HUES6 (cell line): ENCODE measurements at regions not wholly inside any gene's neighbourhood (a gene's known extent, or its start where the extent isn't known, plus 50 kb on each side); places are given as distances from the start of the nearest gene placed in this dataset.

Source experiments
- H3K27ac ChIP-seq: 2 replicates; pipeline ENCODE4 v1.7.0; 2013; ENCODE audit warnings: low read depth, mild to moderate bottlenecking, low read length, inconsistent platforms
- H3K27me3 ChIP-seq: 2 replicates; pipeline ENCODE4 v1.6.1; 2013; ENCODE audit warnings: low read length; ENCODE audit not compliant: control insufficient read depth, insufficient read depth
- H3K36me3 ChIP-seq: 2 replicates; pipeline ENCODE4 v1.6.1; 2013; ENCODE audit warnings: low read length; ENCODE audit not compliant: control insufficient read depth, insufficient read depth
- H3K4me1 ChIP-seq: 2 replicates; pipeline ENCODE4 v1.6.1; 2013; ENCODE audit warnings: low read length; ENCODE audit not compliant: control insufficient read depth, insufficient read depth
- H3K4me3 ChIP-seq: 2 replicates; pipeline ENCODE4 v1.5.1; 2013; ENCODE audit warnings: low read depth, low read length
- H3K9ac ChIP-seq: one replicate; pipeline ENCODE4 v1.6.1; 2013; ENCODE audit warnings: mild to moderate bottlenecking, low read length
- H3K9me3 ChIP-seq: 2 replicates; pipeline ENCODE4 v1.6.1; 2013; ENCODE audit warnings: low read depth, low read length; ENCODE audit not compliant: control insufficient read depth, insufficient read depth

DNA sequence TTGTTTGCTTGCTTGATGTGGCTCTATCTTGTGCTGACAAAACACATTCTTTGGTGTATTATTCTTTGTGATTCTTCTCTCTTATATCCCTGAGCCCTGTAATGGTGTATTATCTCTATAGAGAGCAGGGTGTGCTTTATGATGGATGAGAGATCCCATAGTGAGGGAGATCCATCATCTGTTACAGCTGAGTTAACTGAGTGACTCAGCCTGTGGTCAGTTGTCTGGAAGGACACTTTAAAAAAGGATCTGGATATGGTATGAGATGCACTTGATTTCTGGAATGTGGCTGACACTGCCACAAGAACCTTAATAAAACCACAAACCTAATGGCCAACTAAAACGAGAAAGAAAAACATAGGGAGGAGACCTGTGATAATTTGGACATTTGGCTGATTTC is 461.4 kb upstream of the SYT1 start:
- no peaks in the 10 kb centered on the region for H3K36me3 ChIP-seq
- no peaks in the 10 kb centered on the region for H3K9me3 ChIP-seq
- H3K27me3 ChIP-seq: no peaks in the 10 kb centered on the region
- H3K4me3 ChIP-seq: no peak overlapping the region
- H3K4me1 ChIP-seq: peaks cover 31% of the 10 kb centered on the region
- H3K9ac ChIP-seq: no peak overlapping the region
- H3K27ac ChIP-seq: no peak overlapping the region

DNA sequence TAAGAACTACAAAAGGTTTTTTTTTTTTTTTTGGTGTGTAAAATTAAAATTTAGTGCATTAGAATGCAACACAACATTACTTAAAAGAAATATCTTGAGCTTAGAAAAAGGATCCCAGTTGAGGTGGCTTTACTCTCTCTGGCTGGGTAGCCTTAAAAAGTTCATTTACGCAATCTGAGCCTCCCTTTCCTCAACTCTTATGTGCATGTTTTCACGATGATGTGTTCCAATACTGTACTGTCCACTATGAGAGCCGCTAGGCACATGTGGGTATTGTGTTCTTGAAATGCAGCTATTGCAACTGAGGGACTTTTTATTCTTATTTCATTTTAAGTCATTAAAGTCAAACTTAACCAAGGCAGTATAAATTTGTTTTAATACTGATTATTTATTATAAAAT is 460.9 kb upstream of the SYT1 start:
- Histone ChIP-seq H3K27ac (no peak overlapping the region), H3K9ac (no peak overlapping the region), H3K4me1 (peaks cover 31% of the 10 kb centered on the region), H3K4me3 (no peak overlapping the region), H3K27me3 (no peaks in the 10 kb centered on the region), H3K9me3 (no peaks in the 10 kb centered on the region), H3K36me3 (no peaks in the 10 kb centered on the region)

DNA sequence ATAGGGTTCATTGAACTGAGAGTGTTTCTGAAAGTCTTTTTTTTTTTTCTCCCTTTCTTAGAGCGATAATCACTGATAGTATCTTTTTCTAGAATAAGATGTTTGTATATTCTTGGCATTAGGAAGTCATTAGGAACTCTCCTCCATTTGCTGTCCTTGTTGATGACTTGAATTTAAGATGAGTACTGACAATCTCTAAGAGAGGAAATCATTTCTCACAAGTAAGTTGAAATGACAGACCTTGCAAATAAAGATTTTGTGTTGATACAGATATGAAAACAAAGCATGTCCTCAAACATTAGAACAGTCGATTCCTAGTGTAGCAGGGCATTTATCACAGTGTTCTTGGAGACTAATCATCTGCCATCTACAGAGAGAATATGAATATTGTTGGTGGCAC is 458.4 kb upstream of the SYT1 start:
- Histone ChIP-seq H3K36me3 (no peaks in the 10 kb centered on the region), H3K4me1 (peaks cover 31% of the 10 kb centered on the region), H3K9me3 (no peaks in the 10 kb centered on the region), H3K27me3 (no peaks in the 10 kb centered on the region), H3K27ac (0 out of 2 replicates have a peak overlapping the region, but pooled peaks have one; percentile 54), H3K9ac (no peak overlapping the region), H3K4me3 (no peak overlapping the region)

DNA sequence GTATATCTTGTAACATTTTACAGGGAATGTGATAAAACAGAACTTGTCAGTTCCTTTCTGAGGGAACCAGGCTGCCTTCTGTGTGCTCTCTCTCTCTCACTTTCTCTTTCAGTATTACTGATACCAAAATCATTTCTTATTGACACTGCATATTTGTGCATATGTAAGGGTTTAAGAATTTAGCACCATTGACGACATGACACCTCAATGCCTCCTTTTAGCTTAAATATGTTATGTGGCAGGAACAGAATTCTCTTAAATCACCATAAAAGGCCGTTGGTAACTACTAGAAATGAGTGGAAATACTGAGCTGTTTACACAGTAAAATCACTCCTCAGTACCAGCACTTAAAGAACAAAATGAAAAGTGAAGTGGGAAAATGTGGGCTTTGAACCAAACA is 457.7 kb upstream of the SYT1 start:
- Histone ChIP-seq H3K36me3 (no peaks in the 10 kb centered on the region), H3K4me3 (no peak overlapping the region), H3K27me3 (no peaks in the 10 kb centered on the region), H3K4me1 (peaks cover 31% of the 10 kb centered on the region), H3K9ac (no peak overlapping the region), H3K9me3 (no peaks in the 10 kb centered on the region), H3K27ac (no peak overlapping the region)

DNA sequence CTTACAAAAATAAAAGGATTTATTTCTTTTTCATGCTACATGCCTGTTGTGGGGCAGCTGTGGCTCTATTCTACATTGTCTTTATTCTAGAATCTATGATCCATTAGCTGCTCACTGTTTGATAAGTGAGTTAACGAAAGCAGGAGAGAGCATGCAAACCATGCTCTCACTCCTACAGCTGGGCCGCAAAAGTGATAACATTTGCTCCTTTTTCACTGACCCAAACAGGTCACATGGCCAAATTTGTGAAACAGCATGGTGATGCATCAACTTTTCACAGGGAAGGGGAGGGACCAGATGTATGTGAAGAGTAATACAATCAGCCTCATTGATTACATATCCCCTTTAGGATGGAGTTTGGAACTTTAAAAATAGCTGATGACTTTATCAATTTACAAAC is 456.9 kb upstream of the SYT1 start:
- H3K9ac ChIP-seq: no peak overlapping the region
- H3K9me3 ChIP-seq: no peaks in the 10 kb centered on the region
- H3K36me3 ChIP-seq: no peaks in the 10 kb centered on the region
- peaks cover 26% of the 10 kb centered on the region for H3K4me1 ChIP-seq
- H3K27me3 ChIP-seq: no peaks in the 10 kb centered on the region
- H3K27ac ChIP-seq: no peak overlapping the region
- no peak overlapping the region for H3K4me3 ChIP-seq

DNA sequence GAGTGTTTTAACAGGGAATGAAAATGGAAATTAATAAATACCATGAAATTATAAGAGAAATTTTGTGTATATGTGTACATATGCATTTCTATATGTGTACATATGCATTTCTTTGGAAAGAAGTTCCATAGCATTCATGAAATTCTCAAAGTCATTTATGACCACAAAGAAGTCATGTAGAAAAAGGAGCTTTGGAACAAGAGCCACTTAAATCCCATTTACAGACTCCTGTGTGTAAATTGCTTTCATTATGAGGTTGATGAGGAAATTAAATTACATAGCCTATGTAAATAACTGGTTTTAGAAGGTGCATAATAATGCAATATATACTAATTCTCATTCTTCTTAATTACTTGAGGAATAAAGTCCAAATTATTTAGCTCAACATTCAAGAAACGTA is 450.5 kb upstream of the SYT1 start:
- no peaks in the 10 kb centered on the region for H3K36me3 ChIP-seq
- no peaks in the 10 kb centered on the region for H3K27me3 ChIP-seq
- no peak overlapping the region for H3K9ac ChIP-seq
- no peak overlapping the region for H3K27ac ChIP-seq
- H3K4me3 ChIP-seq: no peak overlapping the region
- H3K9me3 ChIP-seq: no peaks in the 10 kb centered on the region
- H3K4me1 ChIP-seq: no peaks in the 10 kb centered on the region

DNA sequence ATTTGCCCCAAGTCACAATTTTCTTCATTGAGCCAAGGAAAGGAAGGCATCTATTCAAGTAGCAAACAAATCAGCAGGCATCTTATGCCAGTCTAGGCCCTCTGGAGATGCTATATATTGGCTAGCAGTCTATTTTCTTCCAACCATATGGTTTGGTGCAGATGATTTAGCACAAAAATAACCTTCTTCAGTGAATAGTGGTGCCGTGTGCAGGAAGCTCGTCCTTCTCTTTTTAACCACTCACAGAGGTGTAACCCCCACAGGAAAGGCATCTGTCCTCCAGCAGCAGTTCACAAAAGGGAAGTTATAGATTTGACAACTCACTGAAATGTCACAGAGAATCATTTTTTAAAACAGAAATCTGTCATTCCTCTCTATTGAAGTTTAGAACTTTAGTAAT is 445.7 kb upstream of the SYT1 start:
- Histone ChIP-seq H3K36me3 (no peaks in the 10 kb centered on the region), H3K9ac (no peak overlapping the region), H3K27me3 (no peaks in the 10 kb centered on the region), H3K4me1 (no peaks in the 10 kb centered on the region), H3K27ac (no peak overlapping the region), H3K4me3 (no peak overlapping the region), H3K9me3 (no peaks in the 10 kb centered on the region)

DNA sequence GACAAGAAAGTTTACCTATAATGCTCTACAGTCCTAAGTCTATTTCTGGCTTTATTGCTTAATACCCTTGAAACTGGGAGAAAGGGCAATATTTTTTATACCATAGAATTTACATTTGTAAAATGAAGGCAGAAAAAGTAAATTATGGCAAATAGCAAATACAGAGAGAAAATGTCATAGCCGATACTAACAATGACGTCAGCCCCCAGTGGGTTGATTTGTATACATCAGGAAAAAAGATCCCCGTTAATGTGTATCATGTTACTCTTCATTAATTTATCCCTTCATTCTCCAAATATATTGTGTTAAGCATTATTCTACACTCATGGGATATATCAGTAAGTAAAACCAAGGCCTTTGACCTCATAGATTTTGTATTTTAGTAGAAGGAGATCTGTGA is 445.1 kb upstream of the SYT1 start:
- H3K36me3 ChIP-seq: no peaks in the 10 kb centered on the region
- H3K9ac ChIP-seq: no peak overlapping the region
- no peaks in the 10 kb centered on the region for H3K9me3 ChIP-seq
- H3K27me3 ChIP-seq: no peaks in the 10 kb centered on the region
- no peak overlapping the region for H3K27ac ChIP-seq
- no peaks in the 10 kb centered on the region for H3K4me1 ChIP-seq
- H3K4me3 ChIP-seq: no peak overlapping the region

DNA sequence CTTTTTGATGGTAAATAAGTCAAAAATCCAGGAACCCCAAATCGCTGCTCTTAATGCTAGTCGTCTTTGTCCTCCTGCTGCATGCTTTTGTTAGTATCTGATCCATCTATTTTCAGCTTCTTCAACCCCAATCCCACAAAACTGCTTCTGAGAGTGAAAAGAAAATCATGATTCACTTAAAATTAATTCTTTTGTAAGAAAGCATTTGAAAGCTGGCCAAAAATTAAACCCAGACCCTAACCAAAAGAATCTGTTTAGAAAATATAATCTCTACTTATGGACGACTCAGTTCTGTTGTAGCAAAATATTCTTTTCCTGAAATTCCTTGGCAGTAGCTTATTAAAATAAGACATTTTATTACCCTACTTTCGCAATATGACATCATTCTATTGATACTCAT is 443.6 kb upstream of the SYT1 start:
- Histone ChIP-seq H3K4me3 (no peak overlapping the region), H3K9me3 (no peaks in the 10 kb centered on the region), H3K27ac (no peak overlapping the region), H3K4me1 (no peaks in the 10 kb centered on the region), H3K27me3 (no peaks in the 10 kb centered on the region), H3K36me3 (no peaks in the 10 kb centered on the region), H3K9ac (no peak overlapping the region)

DNA sequence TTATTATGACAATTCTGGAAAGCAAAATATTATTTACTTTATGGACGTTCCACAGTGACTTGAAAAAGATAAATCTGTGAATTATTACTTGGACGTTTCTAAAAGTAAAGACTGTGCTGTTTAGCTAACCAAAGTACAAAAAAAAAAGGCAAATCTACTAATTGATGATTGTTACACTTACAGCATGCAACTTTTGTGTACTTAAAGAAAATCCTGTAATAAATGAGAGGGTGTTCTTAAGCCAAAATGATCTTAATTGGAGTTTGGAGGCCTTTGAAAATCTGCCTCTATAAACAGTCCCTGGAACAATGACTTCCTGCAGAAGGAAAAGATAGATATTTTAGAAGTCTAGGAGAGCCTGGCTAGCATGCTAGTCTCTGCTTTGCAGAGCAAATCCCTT is 434.0 kb upstream of the SYT1 start:
- no peak overlapping the region for H3K9ac ChIP-seq
- H3K9me3 ChIP-seq: no peaks in the 10 kb centered on the region
- H3K27ac ChIP-seq: no peak overlapping the region

DNA sequence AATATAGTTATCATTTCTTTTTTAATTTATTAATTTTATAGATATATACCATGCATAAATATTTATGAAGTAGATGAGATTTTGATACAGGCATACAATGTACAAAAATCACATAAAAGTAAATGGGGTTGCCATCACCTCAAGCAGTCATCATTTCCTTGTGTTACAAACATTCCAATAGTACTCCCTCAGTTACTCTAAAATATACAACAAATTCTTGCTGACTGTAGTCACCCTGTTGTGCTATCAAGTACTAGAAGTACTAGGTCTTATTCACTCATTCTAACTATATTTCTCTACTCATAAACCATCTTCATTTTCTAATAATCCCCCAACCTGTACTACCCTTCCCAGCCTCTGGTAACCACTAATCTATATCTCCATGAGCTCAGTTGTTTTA is 432.6 kb upstream of the SYT1 start:
- no peaks in the 10 kb centered on the region for H3K9me3 ChIP-seq
- H3K9ac ChIP-seq: no peak overlapping the region
- H3K36me3 ChIP-seq: no peaks in the 10 kb centered on the region
- H3K27ac ChIP-seq: no peak overlapping the region
- no peaks in the 10 kb centered on the region for H3K27me3 ChIP-seq
- H3K4me1 ChIP-seq: no peaks in the 10 kb centered on the region
- no peak overlapping the region for H3K4me3 ChIP-seq

More for the DNA sequence above, 434.0 kb upstream of the SYT1 start:
- Histone ChIP-seq H3K36me3 (no peaks in the 10 kb centered on the region), H3K4me1 (no peaks in the 10 kb centered on the region), H3K27me3 (no peaks in the 10 kb centered on the region), H3K4me3 (no peak overlapping the region)

DNA sequence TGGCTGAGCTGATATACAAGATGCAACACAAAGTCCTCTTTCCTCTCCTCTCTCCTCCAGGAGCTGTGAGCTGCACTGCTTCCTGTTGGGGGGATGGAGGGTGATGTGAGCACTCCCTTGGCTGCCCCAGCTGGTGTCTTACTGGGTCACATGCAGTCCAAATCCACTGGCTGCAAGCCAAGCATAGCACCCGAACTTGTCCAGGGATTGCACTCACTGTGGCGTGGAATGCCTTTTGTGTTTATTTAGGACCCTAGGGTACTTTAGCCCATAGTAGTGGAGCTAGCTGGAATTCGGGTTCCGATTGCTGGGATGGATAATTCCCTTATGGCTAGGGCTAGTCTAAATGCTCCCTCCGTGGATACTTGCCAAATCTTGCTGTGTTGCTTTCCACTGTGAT is 424.9 kb upstream of the SYT1 start:
- Histone ChIP-seq H3K9me3 (no peaks in the 10 kb centered on the region), H3K4me3 (no peak overlapping the region)

More for the DNA sequence above, 424.9 kb upstream of the SYT1 start:
- Histone ChIP-seq H3K27ac (no peak overlapping the region), H3K4me1 (no peaks in the 10 kb centered on the region), H3K9ac (no peak overlapping the region), H3K36me3 (no peaks in the 10 kb centered on the region), H3K27me3 (no peaks in the 10 kb centered on the region)
